ENCODE measurements at regions not wholly inside any gene's neighbourhood (a gene's known extent, or its start where the extent isn't known, plus 50 kb on each side); places are given as distances from the start of the nearest gene placed in this dataset.

DNA sequence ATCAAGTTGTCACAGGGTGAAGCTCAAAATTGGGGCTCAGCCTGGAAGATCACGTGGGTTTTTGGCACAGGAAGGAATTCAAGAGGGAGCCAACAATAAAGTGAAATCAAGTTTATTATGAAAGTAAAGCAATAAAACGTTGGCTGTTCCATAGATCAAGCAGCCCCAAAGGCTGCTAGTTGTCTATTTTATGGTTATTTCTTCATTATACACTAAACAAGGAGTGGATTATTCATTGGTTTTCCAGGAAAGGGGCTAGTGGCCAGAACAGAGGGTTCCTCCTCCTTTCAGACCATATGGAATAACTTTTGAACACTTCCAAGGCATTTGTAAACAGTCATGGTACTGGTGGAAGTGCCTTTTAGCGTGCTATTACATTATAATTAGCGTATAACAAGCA is 723.5 kb upstream of the ADAMTS5 start:
- ChIA-PET CTCF (interaction anchor here (1.9 kb wide), 1 partner anchor 10 kb away, joined by 7 read pairs; no protein-coding TSS in a partner anchor), POLR2A (no interaction called here)
- no peak for DNase-seq (ENCODE audit: low read depth, low spot score)
- intact Hi-C loops (cut with micrococcal nuclease): no loop called here
- FAIRE-seq: no peak
- H3K79me2 ChIP-seq (ENCODE audit: control insufficient read depth, insufficient read depth, low read length): no peaks in the 10 kb centered on the region
- no peak overlapping the region for H3K4me2 ChIP-seq (ENCODE audit: insufficient read depth, low read length)
- no peak overlapping the region for H3K27ac ChIP-seq (ENCODE audit: insufficient read depth, low read depth, low read length)
- dilution Hi-C loops (cut with MboI; ENCODE audit: extremely low pct_ligation_motif_present, low sequenced_read_pairs): no loop called here
- no peak overlapping the region for H2AFZ ChIP-seq (ENCODE audit: low read depth, low read length)
- H4K20me1 ChIP-seq (replicated peaks; ENCODE audit: control insufficient read depth, extremely low read depth, insufficient read depth, low read length): no peaks in the 10 kb centered on the region
- H3K9me3 ChIP-seq (replicated peaks; ENCODE audit: control insufficient read depth, insufficient read depth, low read length): no peaks in the 10 kb centered on the region
- no peak overlapping the region for H3K4me3 ChIP-seq (replicated peaks in 1 of 3; ENCODE audit: insufficient read depth in 1 of 3, low read depth in 1 of 3, low read length in 3 of 3)
- H3K9ac ChIP-seq (replicated peaks; ENCODE audit: extremely low read depth, insufficient read depth, low read length): no peak overlapping the region
- H3K27me3 ChIP-seq (ENCODE audit: control insufficient read depth in 2 of 2, insufficient read depth in 2 of 2, low read length in 2 of 2): no peaks in the 10 kb centered on the region
- BruUV-seq (replicated peaks): no TSS peak
- no peaks in the 10 kb centered on the region for H3K9me1 ChIP-seq (replicated peaks; ENCODE audit: control insufficient read depth, extremely low read depth, insufficient read depth, low read length)
- TF ChIP-seq CTCF (IDR thresholded peaks at IDR 0.05; ENCODE audit: extremely low read depth in 1 of 2, insufficient read depth in 1 of 2, low read depth in 1 of 2, low read length in 2 of 2) (no peak), POLR2A (IDR thresholded peaks at IDR 0.05; ENCODE audit: low read depth, low read length) (no peak), FOS (IDR thresholded peaks at IDR 0.05; ENCODE audit: borderline replicate concordance, insufficient read depth, low read length) (no peak), MYC (IDR thresholded peaks at IDR 0.05; ENCODE audit: low read depth, low read length) (no peak), JUN (IDR thresholded peaks at IDR 0.05; ENCODE audit: borderline replicate concordance, insufficient read depth, insufficient read length, low read depth) (no peak), GATA2 (IDR thresholded peaks at IDR 0.05; ENCODE audit: insufficient read depth, insufficient read length, low read depth, low read length) (no peak), EZH2 (IDR thresholded peaks at IDR 0.05; ENCODE audit: borderline replicate concordance, low read depth, low read length, severe bottlenecking) (no peak), POLR2AphosphoS5 (IDR thresholded peaks at IDR 0.05; ENCODE audit: insufficient read depth, low read depth, low read length) (no peak)
- TF ChIP-seq, protein P1, sequence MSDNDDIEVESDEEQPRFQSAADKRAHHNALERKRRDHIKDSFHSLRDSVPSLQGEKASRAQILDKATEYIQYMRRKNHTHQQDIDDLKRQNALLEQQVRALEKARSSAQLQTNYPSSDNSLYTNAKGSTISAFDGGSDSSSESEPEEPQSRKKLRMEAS (IDR thresholded peaks at IDR 0.05; ENCODE audit: insufficient read depth, insufficient read length): no peak
- H3K36me3 ChIP-seq (ENCODE audit: control insufficient read depth in 2 of 2, extremely low read depth in 1 of 2, insufficient read depth in 2 of 2, low read length in 2 of 2): no peaks in the 10 kb centered on the region
- no peaks in the 10 kb centered on the region for H3K4me1 ChIP-seq (ENCODE audit: control insufficient read depth, extremely low read depth, insufficient read depth, low read length)
